ENCODE measurements at regions not wholly inside any gene's neighbourhood (a gene's known extent, or its start where the extent isn't known, plus 50 kb on each side); places are given as distances from the start of the nearest gene placed in this dataset.

DNA sequence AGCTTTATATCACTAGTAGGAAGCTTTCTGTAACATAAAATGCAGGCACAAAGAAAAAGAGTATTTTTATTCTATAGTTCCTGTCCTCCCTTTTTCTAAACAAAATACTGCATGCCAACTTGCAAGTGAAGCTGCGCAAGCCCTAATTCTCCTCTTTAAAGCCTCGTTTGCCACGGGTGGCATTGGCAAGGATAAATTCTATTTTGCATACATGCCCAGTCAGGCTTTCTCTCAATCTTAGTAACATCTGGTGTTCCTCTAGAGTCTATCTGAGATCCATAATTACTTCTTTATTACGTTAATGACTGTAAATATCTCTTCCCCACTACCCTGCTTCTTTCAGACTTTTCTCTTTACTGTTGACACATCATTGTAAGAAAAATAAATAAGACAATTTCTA is 97.1 kb upstream of the DAAM1 start:
- TF ChIP-seq, protein P1, sequence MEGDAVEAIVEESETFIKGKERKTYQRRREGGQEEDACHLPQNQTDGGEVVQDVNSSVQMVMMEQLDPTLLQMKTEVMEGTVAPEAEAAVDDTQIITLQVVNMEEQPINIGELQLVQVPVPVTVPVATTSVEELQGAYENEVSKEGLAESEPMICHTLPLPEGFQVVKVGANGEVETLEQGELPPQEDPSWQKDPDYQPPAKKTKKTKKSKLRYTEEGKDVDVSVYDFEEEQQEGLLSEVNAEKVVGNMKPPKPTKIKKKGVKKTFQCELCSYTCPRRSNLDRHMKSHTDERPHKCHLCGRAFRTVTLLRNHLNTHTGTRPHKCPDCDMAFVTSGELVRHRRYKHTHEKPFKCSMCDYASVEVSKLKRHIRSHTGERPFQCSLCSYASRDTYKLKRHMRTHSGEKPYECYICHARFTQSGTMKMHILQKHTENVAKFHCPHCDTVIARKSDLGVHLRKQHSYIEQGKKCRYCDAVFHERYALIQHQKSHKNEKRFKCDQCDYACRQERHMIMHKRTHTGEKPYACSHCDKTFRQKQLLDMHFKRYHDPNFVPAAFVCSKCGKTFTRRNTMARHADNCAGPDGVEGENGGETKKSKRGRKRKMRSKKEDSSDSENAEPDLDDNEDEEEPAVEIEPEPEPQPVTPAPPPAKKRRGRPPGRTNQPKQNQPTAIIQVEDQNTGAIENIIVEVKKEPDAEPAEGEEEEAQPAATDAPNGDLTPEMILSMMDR (IDR thresholded peaks at IDR 0.05; ENCODE audit: low read depth, low read length, missing control alignments): no peak
- H3K4me3 ChIP-seq (ENCODE audit: low read depth, low read length): no peak overlapping the region
- DNase-seq (ENCODE audit: low read depth): no peak

DNA sequence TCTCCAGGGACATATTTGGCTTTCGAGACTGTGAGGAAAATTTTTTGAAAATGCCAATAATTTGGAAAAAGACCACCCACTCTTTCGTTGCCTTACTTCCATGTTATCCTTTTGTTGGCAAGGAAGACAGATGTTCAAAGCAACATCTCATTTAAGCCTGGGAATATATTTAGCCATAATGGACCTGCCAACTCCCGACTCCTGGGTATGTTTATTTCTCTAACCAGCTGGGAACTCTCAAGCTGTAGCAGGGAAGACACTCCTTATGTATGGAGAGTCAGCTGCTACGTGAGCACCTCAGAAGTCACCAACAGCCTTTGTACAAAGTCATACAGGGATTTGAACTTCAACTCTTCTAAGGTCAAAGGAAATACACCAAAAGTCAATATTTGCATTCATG is 96.5 kb upstream of the DAAM1 start:
- no peak overlapping the region for H3K4me3 ChIP-seq (ENCODE audit: low read depth, low read length)
- DNase-seq (ENCODE audit: low read depth): no peak
- TF ChIP-seq, protein P1 (IDR thresholded peaks at IDR 0.05; ENCODE audit: low read depth, low read length, missing control alignments): no peak

DNA sequence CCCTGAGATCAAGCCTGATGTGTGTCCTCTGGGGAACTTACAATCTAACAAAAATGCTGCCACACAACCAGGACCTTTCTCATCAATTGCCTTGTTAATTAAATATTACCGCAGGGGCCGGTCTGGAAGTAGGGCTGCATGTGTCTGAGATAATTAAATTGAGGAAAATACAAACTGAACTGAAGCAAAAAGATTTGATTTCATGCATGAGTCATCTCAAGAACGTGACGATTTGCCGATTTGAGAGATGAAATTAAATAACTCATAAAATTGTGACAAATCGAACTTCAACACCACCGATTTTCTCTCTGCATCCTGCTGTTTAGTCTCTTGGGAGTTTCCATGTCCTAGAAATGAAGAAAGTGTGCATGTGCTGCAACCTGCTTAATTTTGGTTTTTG is 94.6 kb upstream of the DAAM1 start:
- no peak for DNase-seq (ENCODE audit: low read depth)
- no peak overlapping the region for H3K4me3 ChIP-seq (ENCODE audit: low read depth, low read length)
- TF ChIP-seq, protein P1 (IDR thresholded peaks at IDR 0.05; ENCODE audit: low read depth, low read length, missing control alignments): no peak

DNA sequence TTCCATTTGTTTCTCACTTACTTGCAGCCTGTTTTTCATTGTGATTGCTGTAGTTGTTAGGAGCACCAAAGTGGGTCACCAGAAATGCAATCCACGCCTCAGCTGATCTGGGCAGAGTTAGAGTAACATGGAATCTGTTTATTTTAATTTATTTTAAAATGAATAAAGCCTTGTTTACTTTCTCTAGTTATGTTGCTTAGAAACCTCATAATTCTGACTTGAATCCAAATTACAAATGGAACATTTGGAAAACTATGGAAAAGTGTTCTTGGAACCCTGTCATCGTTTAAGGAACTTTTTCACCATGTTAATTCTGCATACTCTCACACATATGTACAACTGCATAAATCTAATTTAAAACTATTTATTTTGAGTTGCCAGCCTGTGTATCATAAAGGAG is 92.2 kb upstream of the DAAM1 start:
- DNase-seq (ENCODE audit: low read depth): no peak
- TF ChIP-seq, protein P1 (IDR thresholded peaks at IDR 0.05; ENCODE audit: low read depth, low read length, missing control alignments): no peak
- H3K4me3 ChIP-seq (ENCODE audit: low read depth, low read length): no peak overlapping the region

DNA sequence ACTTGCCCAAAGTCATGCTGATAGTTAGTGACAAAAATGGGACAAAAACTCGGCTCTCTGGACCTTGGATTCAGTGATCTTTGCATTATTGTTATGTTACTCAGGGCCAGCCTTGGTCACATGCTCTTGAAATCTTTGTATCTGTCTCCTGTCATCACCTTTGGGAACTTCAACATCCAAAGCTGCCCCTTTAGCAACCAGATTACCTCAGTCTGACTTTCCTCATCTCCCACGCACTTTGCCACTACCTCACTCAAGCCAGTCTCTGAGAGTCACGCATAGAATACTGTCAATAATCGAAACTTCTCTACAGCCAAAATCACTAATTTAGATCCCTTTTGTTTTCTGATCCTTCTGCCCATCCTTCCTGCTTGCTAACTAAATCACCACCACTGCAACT is 90.8 kb upstream of the DAAM1 start:
- TF ChIP-seq, protein P1 (IDR thresholded peaks at IDR 0.05; ENCODE audit: low read depth, low read length, missing control alignments): no peak
- DNase-seq (ENCODE audit: low read depth): no peak
- H3K4me3 ChIP-seq (ENCODE audit: low read depth, low read length): no peak overlapping the region

DNA sequence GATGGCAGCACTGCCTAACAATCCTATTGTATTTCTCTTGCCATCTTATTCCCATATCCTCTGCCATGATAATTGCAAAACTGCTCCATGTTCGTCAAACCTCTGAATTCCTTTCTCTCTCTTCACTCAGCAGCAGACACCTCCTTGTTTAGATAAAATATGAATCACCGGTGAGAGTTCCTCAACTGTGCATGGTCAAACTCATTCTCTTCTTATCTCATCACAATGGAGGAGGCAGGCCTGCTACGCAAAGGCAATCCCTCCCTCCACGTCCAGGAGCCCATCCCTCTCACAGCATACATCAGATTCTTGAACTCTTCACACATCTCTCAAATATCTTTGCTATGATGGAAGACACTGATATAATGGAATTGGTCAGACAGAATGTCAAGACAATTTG is 90.1 kb upstream of the DAAM1 start:
- no peak overlapping the region for H3K4me3 ChIP-seq (ENCODE audit: low read depth, low read length)
- TF ChIP-seq, protein P1 (IDR thresholded peaks at IDR 0.05; ENCODE audit: low read depth, low read length, missing control alignments): no peak
- DNase-seq (ENCODE audit: low read depth): no peak

DNA sequence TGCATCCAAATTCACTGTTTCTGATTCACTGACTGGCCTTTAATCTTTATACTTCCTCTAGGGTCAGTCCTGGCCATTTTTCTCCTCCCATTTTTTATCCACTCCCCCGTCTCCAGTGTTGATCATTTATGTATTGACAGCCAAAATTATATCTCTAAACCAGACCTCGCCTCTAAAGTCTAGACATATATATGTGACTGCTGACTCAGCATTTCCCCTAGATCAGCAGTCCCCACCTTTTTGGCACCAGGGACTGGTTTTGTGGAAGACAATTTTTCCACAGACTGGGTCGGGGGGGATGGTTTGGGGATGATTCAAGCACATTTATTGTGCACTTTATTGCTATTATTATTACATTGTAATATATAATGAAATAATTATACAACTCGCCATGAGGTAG is 88.3 kb upstream of the DAAM1 start:
- TF ChIP-seq, protein P1 (IDR thresholded peaks at IDR 0.05; ENCODE audit: low read depth, low read length, missing control alignments): no peak
- no peak overlapping the region for H3K4me3 ChIP-seq (ENCODE audit: low read depth, low read length)
- DNase-seq (ENCODE audit: low read depth): no peak
